Adrenal gland (tissue), 5 donors: ENCODE measurements at regions not wholly inside any gene's neighbourhood (a gene's known extent, or its start where the extent isn't known, plus 50 kb on each side); places are given as distances from the start of the nearest gene placed in this dataset.

ENCODE experiments used
- POLR2A ChIP-seq, 2 donors: fragments of 450-650 bp; IDR thresholded peaks; one replicate each; pipeline ENCODE4 v1.6.1; 2017; ENCODE audit warnings: antibody characterized with exemption in 2 of 2, mild to moderate bottlenecking in 2 of 2, moderate library complexity in 1 of 2
- TF ChIP-seq, protein P1 (sequence below), 6 experiments: fragments of 450-650 bp in 4 of 6; fragments of 200-600 bp in 2 of 6; sonication (generic) in 1 of 6; IDR thresholded peaks; 1 replicate in 5 of 6; 2 replicates in 1 of 6; pipeline versions ENCODE4 v1.5.1 to v1.8.0; 2016 to 2021; ENCODE audit warnings: antibody characterized with exemption in 6 of 6, mild to moderate bottlenecking in 2 of 6, moderate library complexity in 1 of 6
- donor health status: DM: no; HTN: no; CAD: no.

DNA sequence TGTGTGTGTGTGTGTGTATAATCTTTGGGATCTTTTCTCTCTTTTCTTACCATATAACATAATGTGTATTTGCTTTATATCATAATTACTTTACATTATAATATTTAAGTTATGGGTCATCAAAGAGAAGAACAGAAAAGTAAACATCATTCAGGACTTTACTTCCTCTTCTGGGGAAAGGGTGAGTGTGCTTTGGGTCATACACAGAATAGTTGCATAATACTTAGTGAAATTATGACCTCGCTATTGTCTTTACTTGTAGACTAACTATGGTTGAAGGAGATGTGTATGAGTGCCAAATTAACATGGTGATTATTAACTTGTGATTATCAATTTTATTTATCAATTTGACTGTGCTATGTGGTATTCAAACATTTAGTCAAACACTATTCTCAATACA, 1086.9 kb downstream of the DIPK2A start:
- TF ChIP-seq, protein P1, sequence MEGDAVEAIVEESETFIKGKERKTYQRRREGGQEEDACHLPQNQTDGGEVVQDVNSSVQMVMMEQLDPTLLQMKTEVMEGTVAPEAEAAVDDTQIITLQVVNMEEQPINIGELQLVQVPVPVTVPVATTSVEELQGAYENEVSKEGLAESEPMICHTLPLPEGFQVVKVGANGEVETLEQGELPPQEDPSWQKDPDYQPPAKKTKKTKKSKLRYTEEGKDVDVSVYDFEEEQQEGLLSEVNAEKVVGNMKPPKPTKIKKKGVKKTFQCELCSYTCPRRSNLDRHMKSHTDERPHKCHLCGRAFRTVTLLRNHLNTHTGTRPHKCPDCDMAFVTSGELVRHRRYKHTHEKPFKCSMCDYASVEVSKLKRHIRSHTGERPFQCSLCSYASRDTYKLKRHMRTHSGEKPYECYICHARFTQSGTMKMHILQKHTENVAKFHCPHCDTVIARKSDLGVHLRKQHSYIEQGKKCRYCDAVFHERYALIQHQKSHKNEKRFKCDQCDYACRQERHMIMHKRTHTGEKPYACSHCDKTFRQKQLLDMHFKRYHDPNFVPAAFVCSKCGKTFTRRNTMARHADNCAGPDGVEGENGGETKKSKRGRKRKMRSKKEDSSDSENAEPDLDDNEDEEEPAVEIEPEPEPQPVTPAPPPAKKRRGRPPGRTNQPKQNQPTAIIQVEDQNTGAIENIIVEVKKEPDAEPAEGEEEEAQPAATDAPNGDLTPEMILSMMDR (IDR thresholded peaks at IDR 0.05): no peak
- TF ChIP-seq POLR2A (IDR thresholded peaks at IDR 0.05): no peak
